GM12892 (cell line): ENCODE measurements at regions not wholly inside any gene's neighbourhood (a gene's known extent, or its start where the extent isn't known, plus 50 kb on each side); places are given as distances from the start of the nearest gene placed in this dataset.
"Not testable (repeated sequence)": the region's sequence is repeated elsewhere in the genome, so short reads cannot be mapped to it uniquely, and the experiment has no call there.

Experiments used
- DNase-seq: peaks from one replicate; pipeline ENCODE4 v3.0.0; 2011; ENCODE audit not compliant: insufficient read length
- FAIRE-seq: peaks from 2 replicates; lab custom pipeline; 2011; peaks lifted over from hg19 to GRCh38; lab: Jason Lieb, UNC
- POLR2A ChIP-seq: IDR thresholded peaks from 2 replicates; pipeline ENCODE4 v1.6.1; 2011; ENCODE audit warnings: low read depth, low read length, control low read depth
- POLR2AphosphoS5 ChIP-seq: IDR thresholded peaks from 2 replicates; pipeline ENCODE4 v1.6.1; 2011; ENCODE audit warnings: low read depth, low read length, control low read depth
- TAF1 ChIP-seq: IDR thresholded peaks from 2 replicates; pipeline ENCODE4 v1.6.1; 2011; ENCODE audit warnings: low read depth, mild to moderate bottlenecking, control low read depth, low read length, borderline replicate concordance

DNA sequence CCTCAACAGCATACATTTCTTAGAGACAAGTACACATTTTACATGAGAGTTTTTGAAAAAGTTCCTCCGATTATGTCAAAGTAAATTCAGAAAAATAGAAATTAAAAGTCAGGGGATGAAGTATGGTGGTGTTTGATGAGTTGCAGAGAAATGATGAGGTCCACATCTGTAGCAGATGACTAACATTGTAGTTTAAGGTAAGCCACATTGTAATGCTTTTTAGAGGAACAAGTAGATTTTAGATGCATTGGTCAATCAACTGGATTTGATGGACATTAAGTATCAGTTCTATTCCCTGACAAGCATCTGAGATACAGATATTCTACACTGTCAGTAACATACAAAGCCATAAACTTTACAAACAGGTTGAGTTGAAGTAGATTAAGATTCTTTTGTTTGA lies 402.4 kb upstream of the RORB start:
- no peak for FAIRE-seq
- TF ChIP-seq TAF1 = no peak
- TF ChIP-seq POLR2A = no peak
- TF ChIP-seq POLR2AphosphoS5 = no peak

DNA sequence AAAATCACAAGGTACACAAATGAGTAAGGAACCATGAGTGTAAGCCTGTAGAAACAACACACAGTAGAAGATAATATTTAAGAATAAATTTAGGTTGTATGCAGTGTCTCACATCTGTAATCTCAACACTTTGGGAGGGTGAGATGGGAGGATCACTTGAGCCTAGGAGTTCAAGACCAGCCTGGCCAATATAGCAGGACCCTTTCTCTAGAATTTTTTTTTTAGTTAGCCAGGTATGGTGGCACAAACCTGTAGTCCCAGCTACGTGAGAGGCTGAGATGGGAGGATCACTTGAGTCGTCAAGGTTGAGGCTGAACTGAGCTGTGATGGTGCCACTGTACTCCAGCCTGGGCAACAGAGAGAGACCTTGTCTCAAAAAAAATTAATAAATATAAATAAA lies 401.2 kb upstream of the RORB start:
- FAIRE-seq = no peak
- TF ChIP-seq TAF1 = no peak
- TF ChIP-seq POLR2AphosphoS5 = no peak
- no peak for TF ChIP-seq POLR2A
- no peak for DNase-seq

More for the DNA sequence above, 402.4 kb upstream of the RORB start:
- DNase-seq = no peak

DNA sequence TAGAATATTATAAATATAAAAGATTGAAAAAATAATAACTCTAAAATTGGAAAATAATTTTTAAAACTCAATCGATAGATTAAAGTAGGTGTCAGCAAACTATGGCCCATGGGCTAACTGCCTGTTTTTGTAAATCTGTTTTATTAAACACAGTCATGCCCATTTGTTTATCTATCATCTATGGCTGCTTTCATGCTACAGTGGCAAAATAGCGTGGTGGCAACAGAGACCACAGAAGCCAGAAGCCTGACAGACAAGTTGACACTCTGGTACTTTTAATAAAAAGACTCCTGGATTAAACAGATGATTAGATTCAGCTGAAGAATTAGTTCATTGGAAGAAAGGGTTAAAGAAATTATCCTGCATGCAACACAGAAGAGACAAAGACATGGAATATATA lies 400.7 kb upstream of the RORB start:
- FAIRE-seq = no peak
- no peak for DNase-seq
- TF ChIP-seq POLR2A (no peak), POLR2AphosphoS5 (no peak), TAF1 (no peak)

DNA sequence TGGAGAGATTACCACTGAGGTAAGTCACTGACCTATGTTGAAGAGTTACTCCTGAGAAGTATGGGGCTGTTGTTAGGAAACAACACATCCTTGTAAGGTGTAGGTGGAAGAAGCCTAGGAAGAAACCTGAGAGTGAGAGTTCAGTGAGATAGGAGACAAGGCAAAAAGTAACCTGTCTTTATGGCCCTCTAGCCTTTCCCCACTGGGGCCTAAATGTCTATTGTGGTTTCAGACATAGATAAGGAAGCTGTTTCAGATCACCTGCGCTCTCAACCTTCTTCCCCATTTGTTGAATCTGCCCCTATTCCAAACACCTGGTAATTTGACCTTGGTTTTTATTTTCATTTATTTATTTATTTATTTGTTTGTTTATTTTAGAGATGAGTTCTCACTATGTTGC lies 397.1 kb upstream of the RORB start:
- FAIRE-seq (no peak), DNase-seq (no peak)
- TF ChIP-seq POLR2A = no peak
- TF ChIP-seq TAF1 = no peak
- TF ChIP-seq POLR2AphosphoS5 = no peak

DNA sequence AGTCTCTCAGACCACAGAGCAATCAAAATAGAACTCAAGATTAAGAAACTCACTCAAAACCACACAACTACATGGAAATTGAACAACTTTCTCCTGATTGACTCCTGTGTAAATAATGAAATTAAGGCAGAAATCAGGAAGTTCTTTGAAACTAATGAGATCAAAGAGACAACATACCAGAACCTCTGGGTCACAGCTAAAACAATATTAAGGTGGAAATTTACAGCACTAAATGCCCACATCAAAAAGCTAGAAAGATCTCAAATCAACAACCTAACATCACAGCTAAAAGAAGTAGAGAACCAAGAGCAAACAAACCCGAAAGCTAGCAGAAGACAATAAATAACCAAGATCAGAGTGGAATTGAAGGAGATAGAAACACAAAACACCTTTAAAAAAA lies 395.0 kb upstream of the RORB start:
- not testable (repeated sequence) for FAIRE-seq, DNase-seq

DNA sequence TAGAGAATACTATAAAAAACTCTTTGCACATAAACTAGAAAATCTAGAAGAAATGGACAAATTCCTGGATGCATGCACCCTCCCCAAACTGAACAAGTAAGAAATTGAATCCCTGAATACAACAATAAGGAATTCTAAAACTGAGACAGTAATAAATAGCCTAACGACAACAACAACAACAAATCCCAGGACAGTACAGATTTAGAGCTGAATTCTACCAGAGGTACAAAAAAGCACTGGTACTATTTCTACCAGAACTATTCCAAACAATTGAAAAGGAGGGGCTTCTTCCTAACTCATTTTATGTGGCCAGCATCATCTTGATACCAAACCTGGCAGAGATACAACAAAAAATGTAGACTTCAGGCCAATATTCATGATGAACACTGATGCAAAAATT lies 394.4 kb upstream of the RORB start:
- FAIRE-seq = no peak
- TF ChIP-seq TAF1 = no peak
- TF ChIP-seq POLR2A = no peak
- no peak for TF ChIP-seq POLR2AphosphoS5
- no peak for DNase-seq

DNA sequence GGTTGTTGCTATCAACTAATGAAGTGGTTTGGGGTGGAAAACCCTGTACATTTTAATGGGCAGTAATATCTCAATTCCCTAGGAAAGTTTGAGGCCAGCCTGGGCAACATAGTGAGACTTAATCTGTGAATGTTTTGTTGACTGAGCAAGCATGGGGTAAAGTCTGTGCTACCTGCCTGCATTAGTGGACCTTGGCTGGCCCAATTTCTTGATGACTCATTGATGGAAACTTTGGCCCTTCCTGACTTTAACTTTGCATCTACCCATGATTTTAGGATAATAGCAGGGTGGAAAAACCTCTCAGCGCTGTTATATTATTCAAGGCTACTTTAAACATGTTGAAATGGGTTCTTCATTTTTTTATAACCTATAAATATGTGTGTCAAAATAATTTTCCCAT lies 389.4 kb upstream of the RORB start:
- TF ChIP-seq POLR2A (no peak), TAF1 (no peak), POLR2AphosphoS5 (no peak)
- FAIRE-seq = no peak
- no peak for DNase-seq

DNA sequence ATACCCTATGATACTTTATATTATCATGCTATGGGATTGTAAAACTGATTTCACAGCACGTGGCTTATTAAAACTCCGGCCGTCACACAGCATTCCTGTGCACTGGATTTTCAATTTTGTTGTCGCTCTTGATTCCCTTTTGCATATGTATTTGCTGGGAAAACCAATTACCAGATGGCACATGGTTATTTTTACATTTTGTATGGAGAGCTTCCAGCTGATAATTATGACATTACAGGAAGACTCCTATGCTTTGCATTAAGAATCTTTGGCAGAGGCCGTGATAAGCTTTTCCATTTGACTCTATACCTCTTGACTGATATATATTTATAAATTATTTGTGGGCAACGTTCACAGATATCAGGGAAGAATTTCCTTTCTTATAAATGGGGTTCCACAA lies 381.2 kb upstream of the RORB start:
- no peak for TF ChIP-seq TAF1
- TF ChIP-seq POLR2A = no peak
- no peak for TF ChIP-seq POLR2AphosphoS5
- FAIRE-seq = no peak
- DNase-seq = no peak

DNA sequence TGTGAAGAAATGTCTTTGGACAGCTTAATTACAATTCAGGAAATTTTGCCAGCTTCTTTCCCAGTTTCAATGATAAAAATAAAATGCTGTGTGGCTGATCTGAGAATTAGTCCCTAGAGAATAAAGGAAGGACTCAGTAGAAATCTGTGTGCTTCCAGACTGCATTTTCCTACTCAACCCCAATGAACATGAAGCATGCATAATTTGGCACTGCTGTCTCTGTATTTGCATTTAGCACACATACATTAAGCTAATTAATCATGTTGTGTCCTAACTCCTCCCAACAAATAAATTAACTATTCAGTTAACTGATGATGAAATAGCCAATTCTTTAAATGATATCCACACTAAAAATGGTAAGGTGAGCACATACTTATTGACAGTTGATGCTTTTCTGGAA lies 380.0 kb upstream of the RORB start:
- DNase-seq (no peak), FAIRE-seq (no peak)
- TF ChIP-seq TAF1 (no peak), POLR2AphosphoS5 (no peak), POLR2A (no peak)

DNA sequence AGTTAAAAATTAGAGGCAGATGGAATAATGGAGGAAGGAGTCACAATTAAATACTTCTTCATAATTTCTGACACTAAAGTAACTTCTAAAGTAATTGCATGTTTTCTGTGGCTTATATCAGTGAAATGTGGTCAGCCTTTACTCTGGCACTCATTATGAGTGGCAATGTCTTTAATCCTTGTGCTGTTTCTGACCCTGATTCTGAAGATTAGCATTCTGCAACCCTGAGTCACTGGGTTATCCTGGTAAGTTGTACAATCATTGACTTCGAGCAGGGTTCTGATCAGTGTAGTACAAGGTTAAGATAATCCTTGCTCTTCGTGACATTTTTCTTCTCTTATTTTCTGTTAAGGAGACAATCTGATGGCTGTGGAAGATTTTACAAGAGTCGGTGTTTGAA lies 379.4 kb upstream of the RORB start:
- no peak for DNase-seq
- no peak for FAIRE-seq
- TF ChIP-seq POLR2A (no peak), TAF1 (no peak), POLR2AphosphoS5 (no peak)

DNA sequence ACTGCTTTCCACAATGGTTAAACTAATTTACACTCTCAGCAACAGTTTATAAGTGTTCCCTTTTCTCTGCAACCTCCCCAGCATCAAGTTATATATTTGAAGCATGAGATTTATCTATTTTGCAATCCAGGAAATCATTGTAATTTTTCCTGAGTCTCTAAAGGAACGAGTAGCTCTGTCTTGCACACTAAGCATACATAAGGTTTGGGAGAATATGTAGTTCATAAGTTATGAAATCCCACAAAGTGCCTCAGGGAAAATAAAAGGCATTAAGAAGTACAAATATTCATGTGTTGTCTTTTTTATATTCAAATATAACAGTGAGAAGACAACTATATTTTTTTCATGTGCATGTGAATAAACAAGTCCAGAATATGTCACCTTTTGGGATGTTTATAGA lies 377.1 kb upstream of the RORB start:
- TF ChIP-seq TAF1 (no peak), POLR2AphosphoS5 (no peak), POLR2A (no peak)
- FAIRE-seq (no peak), DNase-seq (no peak)

DNA sequence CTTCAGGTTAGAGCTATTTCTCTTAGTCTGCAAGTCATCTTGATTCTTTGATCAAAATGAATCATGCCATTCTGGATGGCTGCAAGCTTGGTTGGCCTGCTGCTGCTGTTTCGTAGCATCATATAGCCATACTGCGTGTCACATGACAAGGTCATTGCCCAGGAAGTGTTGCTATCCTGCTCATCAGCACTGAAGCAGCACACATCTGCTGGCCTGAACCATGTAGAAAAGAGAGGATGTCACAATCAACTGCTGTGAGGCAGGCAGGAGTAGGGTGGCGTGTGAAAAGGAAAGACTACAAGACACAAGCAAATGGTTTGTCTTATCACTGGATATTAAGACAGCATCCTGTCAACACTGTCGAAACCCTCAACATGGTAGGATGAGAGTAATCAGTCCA lies 376.7 kb upstream of the RORB start:
- FAIRE-seq (no peak), DNase-seq (no peak)
- TF ChIP-seq POLR2A = no peak
- TF ChIP-seq POLR2AphosphoS5 = no peak
- TF ChIP-seq TAF1 = no peak

DNA sequence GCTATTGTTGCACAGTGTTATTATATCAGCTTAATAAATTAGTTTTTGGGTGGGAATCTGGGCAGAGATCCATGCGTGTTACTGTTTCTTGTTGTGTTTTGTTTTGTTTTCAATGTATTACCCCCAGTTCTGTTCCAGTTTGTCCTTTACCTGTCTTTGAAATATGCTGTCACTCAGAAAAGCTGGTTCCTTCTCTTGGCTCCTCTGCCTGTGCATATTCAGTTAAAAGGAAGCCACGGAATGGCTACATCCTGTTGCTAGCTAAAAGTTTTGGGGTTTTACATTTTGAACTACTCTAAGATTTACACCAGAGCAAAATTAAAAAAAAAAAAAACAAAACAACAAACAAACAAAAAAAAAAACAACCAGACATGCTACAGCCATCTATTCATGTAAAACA lies 374.9 kb upstream of the RORB start:
- FAIRE-seq (no peak), DNase-seq (no peak)
- TF ChIP-seq POLR2A = no peak
- TF ChIP-seq TAF1 = no peak
- no peak for TF ChIP-seq POLR2AphosphoS5

DNA sequence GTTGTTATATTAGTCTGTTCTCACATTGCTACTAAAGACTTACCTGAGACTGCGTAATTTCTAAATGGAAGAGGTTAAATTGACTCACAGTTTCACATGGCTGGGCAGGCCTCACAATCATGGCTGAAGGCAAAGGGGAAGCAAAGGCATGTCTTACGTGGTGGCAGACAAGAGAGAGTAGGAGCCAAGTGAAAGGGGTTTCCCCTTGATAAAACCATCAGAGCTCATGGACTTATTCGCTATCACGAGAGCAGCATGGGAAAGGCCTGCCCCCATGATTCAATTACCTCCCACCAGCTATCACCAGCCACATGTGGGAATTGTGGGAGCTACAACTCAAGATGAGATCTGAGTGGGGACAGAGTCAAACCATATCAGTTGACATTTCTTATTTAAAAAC lies 374.5 kb upstream of the RORB start:
- TF ChIP-seq TAF1 (no peak), POLR2AphosphoS5 (no peak), POLR2A (no peak)
- DNase-seq (no peak), FAIRE-seq (no peak)
